NCI-H748 (cell line): ENCODE measurements at regions not wholly inside any gene's neighbourhood (a gene's known extent, or its start where the extent isn't known, plus 50 kb on each side); places are given as distances from the start of the nearest gene placed in this dataset.
"Not testable (repeated sequence)": the region's sequence is repeated elsewhere in the genome, so short reads cannot be mapped to it uniquely, and the experiment has no call there.

Experiments used
- DNase-seq: peaks from one replicate; lab custom pipeline; 2025; ENCODE audit not compliant: unreplicated experiment; lab: John Stamatoyannopoulos, UW

DNA sequence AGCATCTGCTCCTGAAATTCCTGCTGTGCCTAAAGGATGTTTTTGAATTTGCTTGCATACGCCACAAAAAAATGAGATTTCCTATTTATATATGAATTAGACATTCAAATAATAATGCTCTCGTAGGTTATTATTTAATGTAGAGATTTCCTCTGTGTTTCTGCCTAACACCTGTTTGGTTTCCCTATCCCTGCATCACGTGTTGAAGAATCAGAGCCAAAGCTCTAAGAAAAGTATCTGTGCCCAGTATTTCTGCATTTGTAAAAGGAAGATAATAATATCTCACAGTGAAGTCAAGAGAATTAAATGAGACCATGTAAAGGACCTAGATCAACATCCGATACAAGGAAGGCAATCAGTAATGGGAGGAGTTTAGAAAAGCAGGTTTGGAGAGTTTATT, 179.5 kb downstream of the HNRNPD start:
- no peak for DNase-seq

DNA sequence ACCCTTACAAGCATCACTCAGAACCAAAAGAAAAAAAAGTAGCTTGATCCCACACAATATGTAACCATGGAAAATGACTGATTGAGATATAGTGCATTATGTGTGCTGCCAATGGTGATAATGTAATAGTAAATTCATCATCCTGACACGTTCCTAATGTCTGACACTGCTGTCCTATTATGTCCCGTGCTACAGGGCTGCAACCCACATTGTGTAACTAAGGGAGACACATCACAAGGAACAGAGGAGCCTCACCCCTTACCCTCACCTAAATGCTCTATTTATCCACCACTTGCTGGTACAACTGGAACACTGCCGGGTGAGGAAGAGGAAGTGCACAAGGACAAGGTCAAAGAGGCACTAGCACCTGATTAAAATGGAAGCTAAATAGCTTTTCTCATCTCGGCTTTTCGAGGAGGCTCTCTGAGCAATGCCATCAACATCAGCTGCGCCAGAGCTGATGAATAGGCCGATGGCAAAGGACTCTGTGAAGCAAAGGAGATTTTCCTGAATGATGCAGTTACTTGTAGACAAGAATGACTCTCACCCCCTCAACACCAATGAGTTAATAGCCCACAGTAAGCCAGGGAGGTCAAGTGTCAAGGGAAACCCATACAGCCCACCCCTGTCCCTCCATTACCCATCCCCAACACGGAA, 181.6 kb downstream of the HNRNPD start:
- no peak for DNase-seq

DNA sequence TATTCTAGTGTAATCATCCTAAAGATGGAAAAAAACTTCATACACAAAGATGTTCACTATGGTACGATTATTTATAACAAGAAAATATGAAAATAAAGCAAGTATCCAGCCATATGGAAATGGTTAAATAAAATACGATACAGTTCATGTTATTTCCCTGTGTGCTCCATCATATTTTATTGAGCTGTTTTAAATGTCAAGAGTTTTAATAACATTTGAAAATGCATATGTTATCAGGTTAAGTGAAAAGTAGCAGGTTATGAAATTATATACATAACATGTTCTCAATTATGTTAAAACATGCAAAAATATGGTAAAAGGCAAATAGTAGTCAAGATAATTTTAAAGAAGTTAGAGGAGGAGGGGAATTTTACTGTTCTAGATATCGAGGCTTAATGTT, 192.0 kb downstream of the HNRNPD start:
- DNase-seq, result no peak

DNA sequence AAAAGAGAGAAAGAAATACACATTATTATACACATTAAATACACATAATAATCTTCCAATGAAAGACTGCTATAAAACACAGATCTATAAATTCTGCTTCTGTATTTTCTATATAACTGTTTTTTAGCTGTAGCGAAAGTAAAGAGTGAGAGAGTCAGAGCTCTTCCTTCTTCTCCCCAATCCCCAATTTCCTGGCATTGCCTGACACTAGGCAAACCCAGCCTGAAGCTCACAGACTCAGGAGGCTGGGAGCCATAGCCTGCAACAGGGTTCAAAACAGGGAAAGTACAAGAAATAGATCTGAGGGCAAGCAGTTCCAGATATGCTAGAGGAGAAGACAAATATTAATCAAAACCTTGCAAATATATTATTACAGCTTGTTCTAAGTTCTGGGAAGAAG, 201.6 kb downstream of the HNRNPD start:
- no peak for DNase-seq

DNA sequence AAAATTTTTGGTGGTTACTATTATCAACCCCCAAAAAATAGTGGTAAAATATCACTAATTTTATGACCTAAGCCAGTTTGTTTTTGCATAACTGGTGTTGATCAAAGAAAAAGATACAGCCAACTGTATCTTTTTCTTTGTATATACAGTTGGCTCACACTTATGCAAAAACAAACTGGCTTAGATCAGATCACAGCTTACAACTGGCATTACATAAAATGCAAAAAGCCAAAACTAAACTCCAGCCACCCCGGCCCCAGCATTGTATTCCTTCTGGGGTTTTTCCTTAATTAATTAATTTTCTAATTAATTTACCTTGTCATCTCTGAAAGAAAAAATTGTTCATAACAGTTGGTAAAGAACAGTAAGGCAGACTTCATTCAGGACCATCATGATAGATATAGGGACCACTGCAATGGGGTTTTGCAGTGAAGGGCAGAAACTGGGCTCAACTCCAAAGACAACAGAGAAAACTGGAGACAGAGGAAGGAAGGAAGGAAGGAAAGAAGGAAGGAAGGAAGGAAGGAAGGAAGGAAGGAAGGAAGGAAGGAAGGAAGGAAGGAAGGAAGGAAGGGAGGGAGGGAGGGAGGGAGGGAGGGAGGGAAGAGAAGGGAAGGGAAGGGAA, 202.1 kb downstream of the HNRNPD start:
- DNase-seq, result no peak

DNA sequence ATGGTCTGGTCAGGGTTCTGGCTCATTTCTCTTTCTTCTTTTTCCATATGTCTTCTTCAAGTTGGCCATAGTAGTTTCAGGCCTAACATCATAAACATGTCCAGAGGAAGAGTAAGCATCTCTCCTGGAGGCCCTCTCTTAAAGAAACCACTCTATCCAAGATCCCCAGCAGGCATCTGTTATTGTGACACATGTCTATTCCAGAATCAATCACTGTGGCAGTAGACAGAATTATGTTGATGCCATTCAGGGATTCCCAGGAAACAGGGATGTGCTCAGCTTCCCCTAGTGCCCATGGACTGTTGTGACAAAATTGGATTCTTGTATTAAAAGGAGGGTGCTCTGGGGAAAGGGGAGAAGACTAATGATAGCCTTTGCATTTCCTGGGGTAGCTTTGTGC, 224.0 kb downstream of the HNRNPD start:
- DNase-seq, result no peak

DNA sequence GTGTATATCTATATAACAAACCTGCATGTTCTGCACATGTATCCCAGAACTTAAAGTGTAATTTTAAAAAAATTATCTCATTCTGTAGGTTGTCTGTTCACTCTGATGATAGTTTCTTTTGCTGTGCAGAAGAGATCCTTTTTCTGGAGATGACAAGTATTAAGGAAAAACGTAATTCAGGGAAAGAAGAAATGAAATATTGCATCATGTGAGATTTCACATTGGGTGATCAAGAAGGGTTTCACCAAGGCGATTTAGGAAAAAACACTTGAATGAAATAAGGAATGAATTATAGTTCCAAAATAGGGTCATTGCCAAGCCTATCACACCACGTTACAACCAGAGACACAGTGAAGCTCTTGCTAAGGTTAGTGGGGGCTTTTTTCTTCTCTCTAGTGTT, 227.9 kb downstream of the HNRNPD start:
- no peak for DNase-seq

DNA sequence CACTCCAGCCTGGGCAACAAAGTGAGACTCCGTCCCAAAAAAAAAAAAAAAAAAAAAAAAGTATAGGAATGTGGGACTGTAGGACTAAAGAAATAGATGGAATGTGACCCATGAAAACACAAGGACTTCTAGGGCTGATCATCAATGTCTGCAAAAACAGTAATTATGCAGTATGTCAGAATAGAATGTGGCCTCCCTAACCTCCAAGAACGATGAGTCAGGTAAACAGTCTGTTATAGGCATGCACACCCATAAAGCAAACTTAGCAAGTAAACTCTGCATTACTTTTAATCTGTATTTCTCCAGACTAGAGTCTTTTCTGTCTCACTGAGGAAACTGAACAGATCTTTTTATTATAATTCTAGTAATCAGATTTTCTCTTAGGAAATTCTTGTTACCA, 233.4 kb downstream of the HNRNPD start:
- no peak for DNase-seq

DNA sequence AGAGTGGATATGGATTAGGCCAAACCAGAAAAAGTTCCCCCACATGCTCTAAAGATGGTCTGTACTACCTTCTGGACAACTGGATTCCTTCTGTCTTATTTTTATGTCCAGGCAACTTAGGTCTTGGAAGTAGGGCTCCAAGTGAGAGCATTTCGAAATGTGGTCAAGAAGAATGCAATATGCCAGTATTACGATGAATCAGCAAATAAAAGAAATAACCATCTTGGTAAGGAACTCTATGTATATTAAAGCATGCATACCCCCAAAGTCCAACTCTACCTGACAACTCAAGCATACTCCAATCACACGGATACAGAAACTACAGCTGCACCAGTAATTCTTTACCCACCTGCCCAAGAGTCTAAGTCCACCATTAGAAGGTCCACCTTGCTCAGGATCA, 234.5 kb downstream of the HNRNPD start:
- no peak for DNase-seq

DNA sequence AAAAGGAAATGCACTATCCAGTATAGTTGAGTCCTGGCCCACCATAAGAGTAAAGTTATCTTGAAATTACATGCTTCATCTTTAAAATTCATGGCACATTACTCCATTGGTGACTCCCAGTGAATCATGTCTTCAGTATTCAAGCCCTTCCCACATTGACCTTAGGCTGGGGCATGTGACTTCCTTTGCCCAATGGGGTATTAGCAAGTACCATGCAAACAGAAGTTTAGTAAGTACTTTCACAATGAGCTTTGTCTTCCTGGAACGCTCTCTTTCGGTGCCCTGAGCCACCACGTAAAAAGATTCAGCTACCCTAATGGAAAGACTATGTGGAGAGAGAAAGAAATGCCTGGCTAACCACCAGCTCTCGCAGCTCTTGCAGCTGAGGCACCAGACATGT, 235.4 kb downstream of the HNRNPD start:
- DNase-seq, result no peak

DNA sequence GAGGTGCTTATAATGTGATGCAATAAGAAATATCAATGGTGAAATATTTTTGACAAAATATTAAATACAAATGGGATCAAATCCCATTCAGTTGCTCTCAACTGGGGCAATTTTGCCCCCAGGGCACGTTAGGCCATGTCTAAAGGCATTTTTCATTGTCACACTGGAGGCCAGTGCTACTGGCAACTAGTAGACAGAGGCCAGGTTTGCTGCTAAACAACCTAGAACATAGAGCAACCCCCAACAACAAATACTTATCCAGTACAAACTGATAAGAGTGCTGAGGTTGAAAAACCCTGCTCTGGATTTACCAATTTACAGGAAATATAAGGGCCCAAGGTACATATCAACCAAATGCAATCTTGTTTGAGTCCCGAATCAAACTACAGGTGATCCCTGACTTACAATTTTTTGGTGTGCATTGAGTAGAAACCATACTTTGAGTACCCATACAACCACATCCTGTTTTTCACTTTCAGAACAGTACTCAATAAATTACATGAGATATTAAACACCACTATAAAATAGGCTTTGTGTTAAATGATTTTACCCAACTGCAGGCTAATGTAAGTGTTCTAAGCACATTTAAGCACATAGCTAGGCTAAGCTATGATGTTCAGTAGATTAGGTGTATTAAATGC, 237.5 kb downstream of the HNRNPD start:
- no peak for DNase-seq

DNA sequence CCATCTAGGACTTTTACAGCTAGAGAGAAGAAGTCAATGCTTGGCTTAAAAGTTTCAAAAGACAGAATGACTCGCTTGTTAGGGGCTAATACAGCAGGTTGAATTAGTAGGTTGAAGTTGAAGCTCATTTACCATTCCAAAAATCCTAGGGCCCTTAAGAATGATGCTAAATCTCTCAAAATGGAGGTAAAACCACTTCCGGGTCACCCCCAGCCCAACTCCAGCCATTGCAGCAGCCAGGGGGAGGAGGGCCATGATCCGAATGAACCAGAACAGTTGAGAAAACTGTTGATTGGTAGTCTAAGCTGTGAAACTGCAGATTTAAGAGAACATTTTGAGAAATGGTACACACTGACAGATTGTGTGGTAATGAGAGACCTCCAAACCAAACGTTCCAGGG, 245.4 kb downstream of the HNRNPD start:
- no peak for DNase-seq

DNA sequence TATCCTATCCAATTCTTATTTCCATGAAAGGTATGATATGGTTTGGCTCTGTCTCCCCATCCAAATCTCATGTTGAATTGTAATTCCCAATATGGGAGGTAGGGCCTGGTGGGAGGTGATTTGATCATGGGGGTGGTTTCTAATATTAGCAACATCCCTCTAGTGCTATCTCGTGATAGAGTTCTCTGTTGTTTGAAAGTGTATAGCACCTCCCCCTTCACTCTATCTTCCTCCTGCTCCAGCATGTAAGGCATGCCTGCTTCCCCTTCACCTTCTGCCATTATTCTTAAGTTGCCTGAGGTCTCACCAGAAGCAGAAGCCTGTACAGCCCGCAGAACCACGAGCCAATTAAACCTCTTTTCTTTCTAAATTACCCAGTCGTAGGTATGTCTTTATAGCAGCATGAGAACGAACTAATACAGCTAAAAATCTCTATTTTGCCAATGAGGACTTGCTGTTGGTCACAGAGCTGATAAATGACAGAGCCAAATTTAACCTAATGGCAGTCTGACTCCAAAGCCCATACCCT, 247.2 kb downstream of the HNRNPD start:
- DNase-seq, result no peak

DNA sequence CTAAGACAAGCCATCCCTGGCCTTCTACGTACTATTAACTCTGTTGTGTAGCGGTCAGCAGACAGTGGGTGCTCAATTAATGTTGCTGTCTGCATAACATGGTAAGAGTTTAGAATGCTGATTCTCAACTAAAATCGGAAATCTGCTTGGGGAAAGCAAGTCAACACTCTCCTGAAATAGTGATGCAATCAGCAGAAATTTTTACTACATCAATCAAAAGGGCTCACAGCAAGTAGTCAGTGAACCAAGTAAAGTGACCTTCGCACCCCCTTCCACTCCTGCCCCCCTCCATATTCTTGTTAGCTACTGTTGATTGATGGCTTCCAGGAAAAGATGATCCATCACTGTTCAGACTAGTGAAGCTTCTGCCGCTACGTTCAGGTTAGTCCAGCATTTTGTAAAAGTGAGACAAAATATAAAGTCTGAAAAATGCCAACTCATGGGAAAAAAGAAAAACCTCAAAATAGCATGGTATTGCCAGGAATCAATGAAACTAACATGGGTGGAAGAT, 247.9 kb downstream of the HNRNPD start:
- no peak for DNase-seq

DNA sequence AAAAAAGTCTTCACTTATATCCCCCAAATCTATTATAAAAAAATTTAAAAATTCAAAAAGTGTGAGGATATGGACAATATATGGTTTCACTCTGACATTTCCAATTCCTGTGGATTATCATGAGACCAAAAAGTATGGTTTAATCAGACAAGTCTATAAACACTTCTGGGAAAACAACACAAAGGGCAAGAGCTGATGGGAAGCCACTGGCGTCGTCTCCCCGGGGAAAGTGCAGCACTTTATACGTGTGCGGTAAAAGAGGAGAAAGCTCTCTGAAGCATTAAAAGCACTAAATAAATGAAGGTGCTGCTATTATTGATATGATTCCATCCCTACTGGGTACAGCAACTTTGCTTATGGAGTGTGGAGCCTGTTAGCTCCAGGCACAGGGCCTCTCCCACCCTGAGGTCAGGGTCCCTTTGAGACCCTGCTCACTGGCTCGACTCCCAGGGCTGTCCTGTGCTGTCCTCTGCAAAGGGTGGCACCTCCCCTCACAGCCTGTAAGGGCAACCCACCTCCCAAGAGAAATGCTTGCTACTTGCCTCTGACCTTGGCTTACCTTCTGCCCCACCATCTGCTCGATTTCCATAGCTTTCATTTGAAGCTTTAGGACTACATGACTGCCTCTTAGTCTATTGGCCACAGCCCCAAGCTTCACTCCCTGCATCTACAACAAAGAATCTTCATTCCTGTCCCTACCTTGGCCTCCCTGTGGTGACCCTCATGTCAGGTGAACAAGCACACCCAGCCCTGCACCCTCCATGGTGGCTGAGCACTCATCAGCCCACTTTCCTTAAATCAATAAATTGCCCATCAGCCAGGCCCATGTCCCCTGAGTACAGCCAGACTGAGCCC, 248.6 kb downstream of the HNRNPD start:
- DNase-seq, result no peak

DNA sequence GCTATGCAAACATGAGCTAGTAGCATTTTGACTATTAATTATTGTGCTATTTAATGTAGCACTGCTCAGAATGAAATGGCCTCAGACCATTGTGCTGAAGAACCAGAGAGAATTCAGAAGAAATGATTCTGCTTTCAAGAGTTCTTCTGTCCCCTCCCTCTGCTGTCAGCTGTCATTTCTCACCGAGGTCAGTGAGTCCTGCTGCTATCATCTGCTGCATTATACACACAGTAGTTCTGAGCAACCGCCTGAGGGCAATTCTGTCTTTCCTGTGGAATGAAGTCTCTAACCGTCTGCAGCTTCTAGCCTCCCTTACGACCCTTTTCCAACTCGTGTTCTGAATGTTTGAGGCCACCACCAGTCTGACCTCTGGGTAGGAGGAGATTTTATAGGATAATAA, 249.4 kb downstream of the HNRNPD start:
- DNase-seq, result no peak

DNA sequence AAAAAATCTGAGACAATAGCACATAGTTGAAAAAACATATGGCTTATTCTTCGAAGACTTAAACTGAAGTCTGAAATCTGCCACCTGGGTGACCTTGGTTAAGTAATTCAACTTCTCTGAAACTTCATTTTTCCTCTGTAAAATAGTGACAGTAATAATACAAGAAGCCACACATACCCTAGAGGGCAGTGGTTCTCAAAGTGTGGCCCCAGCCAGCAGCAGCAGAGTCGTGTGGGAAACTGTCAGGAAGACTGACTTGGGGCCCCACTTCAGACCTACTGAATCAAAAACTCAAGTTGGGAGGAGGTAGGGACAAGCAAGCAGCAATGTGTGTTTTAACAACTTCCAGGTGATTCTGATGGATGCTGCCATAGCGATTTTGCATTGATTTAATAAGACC, 249.9 kb downstream of the HNRNPD start:
- DNase-seq, result no peak

DNA sequence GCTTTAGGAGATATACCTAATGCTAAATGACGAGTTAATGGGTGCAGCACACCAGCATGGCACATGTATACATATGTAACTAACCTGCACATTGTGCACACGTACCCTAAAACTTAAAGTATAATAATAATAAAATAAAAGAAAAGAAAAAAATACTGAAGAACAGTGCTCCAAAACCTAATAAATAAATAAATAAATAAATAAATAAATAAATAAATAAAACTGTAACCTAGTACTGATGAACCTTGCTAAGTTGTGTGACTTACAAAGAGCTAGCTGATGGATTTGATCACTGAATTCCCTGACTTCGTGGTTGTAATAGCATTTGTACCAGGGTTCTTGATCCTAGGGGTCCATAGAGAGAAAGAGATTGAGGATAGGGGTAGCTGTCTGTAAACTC, 258.6 kb downstream of the HNRNPD start:
- DNase-seq, result not testable (repeated sequence)

DNA sequence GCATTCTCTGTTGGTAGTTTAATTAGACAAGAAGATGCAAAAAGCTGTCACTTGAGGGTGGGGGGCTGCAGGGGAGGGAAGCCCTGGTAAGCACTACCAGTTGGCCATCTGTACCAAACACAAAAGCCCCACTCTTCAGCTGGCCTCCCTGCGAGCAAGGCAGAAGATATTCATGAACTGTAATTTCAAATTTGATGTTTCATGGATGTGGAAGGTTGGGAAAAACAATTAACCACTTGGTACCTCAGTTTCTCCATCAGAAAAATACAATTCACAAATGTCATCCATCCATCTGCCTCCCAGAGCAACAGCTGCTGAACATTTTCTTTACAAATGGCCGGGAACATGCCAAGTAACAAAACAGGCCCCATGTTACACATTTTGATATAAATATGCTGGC, 265.3 kb downstream of the HNRNPD start:
- DNase-seq, result no peak

DNA sequence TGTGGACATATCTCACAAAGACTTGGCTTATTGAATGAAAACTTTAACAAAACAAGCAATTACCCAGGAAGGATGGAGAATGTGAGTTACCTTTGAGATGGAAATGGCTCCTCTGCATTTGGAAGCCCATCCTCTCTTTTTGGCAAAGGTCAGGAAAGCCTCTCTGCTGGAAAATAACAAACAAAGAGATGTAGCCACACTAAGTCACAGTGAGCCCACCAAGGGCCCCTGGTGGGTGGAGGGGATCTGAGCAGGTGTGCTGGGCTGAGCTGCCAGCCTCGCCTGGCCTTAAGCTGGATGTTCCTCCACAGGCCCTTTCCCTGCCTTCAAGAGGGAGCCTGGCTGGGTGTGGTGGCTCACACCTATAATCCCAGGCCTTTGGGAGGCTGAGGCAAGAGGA, 269.2 kb downstream of the HNRNPD start:
- no peak for DNase-seq

DNA sequence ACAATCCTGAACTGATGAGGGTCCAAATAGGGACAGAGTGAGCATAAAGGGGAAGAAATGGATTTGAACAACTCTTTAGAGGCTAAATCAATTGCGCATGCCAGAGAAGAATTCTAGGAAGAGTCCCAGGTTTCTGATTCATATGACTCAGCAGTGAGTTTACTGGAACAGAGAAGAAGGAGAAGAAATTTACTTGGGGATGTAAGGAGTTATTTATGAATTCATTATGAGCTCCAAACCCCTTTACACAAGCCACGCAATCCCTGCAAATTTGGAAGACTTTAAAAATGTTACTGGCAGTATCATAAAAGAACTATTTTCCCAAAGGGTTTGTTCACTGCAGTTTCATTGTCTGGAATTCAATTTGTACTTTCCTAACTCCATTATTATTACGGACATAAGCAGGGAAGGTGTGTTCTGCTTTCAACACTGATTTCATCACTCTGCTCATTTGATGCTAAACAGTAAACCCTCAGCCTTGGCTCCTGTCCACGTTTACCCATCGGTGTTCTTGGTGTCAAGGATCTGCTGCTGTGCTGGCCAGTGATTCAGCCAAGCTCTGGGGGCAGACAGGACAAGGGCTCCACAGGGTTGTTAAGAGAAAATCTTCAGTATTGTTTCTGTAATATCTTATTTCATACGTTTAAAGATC, 273.7 kb downstream of the HNRNPD start:
- DNase-seq, result no peak
